ENCODE measurements at regions not wholly inside any gene's neighbourhood (a gene's known extent, or its start where the extent isn't known, plus 50 kb on each side); places are given as distances from the start of the nearest gene placed in this dataset.

DNA sequence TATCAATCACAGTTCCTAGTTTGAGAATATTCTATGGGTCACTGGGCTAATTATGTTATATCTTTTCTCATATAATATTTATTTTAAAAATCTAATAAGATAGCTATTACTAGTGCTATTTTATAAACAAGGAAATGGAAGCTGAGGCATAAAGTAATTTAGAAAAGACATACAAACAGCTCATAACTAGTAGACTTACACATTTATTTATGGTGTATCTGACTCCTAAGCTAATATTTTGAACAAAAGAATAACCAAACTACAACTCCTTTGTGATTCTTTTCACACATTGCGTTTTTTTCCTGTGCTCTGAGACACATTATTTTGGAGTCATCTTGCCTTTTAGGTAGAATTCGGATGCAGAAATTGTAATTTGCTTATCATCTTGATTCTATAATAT, 742.0 kb upstream of the LRRTM4 start:
- TF ChIP-seq, protein P1, sequence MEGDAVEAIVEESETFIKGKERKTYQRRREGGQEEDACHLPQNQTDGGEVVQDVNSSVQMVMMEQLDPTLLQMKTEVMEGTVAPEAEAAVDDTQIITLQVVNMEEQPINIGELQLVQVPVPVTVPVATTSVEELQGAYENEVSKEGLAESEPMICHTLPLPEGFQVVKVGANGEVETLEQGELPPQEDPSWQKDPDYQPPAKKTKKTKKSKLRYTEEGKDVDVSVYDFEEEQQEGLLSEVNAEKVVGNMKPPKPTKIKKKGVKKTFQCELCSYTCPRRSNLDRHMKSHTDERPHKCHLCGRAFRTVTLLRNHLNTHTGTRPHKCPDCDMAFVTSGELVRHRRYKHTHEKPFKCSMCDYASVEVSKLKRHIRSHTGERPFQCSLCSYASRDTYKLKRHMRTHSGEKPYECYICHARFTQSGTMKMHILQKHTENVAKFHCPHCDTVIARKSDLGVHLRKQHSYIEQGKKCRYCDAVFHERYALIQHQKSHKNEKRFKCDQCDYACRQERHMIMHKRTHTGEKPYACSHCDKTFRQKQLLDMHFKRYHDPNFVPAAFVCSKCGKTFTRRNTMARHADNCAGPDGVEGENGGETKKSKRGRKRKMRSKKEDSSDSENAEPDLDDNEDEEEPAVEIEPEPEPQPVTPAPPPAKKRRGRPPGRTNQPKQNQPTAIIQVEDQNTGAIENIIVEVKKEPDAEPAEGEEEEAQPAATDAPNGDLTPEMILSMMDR (IDR thresholded peaks at IDR 0.05; ENCODE audit: low read depth, low read length, missing input control), result no peak
- TF ChIP-seq, protein P2, sequence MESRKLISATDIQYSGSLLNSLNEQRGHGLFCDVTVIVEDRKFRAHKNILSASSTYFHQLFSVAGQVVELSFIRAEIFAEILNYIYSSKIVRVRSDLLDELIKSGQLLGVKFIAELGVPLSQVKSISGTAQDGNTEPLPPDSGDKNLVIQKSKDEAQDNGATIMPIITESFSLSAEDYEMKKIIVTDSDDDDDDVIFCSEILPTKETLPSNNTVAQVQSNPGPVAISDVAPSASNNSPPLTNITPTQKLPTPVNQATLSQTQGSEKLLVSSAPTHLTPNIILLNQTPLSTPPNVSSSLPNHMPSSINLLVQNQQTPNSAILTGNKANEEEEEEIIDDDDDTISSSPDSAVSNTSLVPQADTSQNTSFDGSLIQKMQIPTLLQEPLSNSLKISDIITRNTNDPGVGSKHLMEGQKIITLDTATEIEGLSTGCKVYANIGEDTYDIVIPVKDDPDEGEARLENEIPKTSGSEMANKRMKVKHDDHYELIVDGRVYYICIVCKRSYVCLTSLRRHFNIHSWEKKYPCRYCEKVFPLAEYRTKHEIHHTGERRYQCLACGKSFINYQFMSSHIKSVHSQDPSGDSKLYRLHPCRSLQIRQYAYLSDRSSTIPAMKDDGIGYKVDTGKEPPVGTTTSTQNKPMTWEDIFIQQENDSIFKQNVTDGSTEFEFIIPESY (IDR thresholded peaks at IDR 0.05), result no peak
- TF ChIP-seq YY1 (IDR thresholded peaks at IDR 0.05) (no peak), EGR1 (IDR thresholded peaks at IDR 0.05; ENCODE audit: low read depth in 2 of 2) (no peak), SP1 (IDR thresholded peaks at IDR 0.05) (no peak), NR2F2 (IDR thresholded peaks at IDR 0.05) (no peak), RAD21 (IDR thresholded peaks at IDR 0.05) (no peak)
- TF ChIP-seq, protein P3, sequence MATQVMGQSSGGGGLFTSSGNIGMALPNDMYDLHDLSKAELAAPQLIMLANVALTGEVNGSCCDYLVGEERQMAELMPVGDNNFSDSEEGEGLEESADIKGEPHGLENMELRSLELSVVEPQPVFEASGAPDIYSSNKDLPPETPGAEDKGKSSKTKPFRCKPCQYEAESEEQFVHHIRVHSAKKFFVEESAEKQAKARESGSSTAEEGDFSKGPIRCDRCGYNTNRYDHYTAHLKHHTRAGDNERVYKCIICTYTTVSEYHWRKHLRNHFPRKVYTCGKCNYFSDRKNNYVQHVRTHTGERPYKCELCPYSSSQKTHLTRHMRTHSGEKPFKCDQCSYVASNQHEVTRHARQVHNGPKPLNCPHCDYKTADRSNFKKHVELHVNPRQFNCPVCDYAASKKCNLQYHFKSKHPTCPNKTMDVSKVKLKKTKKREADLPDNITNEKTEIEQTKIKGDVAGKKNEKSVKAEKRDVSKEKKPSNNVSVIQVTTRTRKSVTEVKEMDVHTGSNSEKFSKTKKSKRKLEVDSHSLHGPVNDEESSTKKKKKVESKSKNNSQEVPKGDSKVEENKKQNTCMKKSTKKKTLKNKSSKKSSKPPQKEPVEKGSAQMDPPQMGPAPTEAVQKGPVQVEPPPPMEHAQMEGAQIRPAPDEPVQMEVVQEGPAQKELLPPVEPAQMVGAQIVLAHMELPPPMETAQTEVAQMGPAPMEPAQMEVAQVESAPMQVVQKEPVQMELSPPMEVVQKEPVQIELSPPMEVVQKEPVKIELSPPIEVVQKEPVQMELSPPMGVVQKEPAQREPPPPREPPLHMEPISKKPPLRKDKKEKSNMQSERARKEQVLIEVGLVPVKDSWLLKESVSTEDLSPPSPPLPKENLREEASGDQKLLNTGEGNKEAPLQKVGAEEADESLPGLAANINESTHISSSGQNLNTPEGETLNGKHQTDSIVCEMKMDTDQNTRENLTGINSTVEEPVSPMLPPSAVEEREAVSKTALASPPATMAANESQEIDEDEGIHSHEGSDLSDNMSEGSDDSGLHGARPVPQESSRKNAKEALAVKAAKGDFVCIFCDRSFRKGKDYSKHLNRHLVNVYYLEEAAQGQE (IDR thresholded peaks at IDR 0.05), result no peak
- TF ChIP-seq, protein P4, sequence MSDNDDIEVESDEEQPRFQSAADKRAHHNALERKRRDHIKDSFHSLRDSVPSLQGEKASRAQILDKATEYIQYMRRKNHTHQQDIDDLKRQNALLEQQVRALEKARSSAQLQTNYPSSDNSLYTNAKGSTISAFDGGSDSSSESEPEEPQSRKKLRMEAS (IDR thresholded peaks at IDR 0.05), result no peak
